DND-41 (cell line): ENCODE measurements at regions not wholly inside any gene's neighbourhood (a gene's known extent, or its start where the extent isn't known, plus 50 kb on each side); places are given as distances from the start of the nearest gene placed in this dataset.

ENCODE experiments used
- EZH2 ChIP-seq: IDR thresholded peaks from 3 replicates; pipeline ENCODE4 v1.6.1; 2012; ENCODE audit warnings: borderline replicate concordance, low read depth, mild to moderate bottlenecking, moderate library complexity, low read length, inconsistent platforms; ENCODE audit not compliant: severe bottlenecking
- TF ChIP-seq, protein P1 (sequence below): IDR thresholded peaks from 2 replicates; pipeline ENCODE4 v1.5.1; 2012; ENCODE audit warnings: borderline replicate concordance, low read length, moderate library complexity, mild to moderate bottlenecking; ENCODE audit not compliant: poor library complexity, severe bottlenecking; ENCODE audit errors: extremely low read depth

GRCh38 chrX:128927363-128927762, 595.9 kb downstream of the SMARCA1 start:
- TF ChIP-seq, protein P1, sequence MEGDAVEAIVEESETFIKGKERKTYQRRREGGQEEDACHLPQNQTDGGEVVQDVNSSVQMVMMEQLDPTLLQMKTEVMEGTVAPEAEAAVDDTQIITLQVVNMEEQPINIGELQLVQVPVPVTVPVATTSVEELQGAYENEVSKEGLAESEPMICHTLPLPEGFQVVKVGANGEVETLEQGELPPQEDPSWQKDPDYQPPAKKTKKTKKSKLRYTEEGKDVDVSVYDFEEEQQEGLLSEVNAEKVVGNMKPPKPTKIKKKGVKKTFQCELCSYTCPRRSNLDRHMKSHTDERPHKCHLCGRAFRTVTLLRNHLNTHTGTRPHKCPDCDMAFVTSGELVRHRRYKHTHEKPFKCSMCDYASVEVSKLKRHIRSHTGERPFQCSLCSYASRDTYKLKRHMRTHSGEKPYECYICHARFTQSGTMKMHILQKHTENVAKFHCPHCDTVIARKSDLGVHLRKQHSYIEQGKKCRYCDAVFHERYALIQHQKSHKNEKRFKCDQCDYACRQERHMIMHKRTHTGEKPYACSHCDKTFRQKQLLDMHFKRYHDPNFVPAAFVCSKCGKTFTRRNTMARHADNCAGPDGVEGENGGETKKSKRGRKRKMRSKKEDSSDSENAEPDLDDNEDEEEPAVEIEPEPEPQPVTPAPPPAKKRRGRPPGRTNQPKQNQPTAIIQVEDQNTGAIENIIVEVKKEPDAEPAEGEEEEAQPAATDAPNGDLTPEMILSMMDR, result no peak
- no peak for TF ChIP-seq EZH2
